NCI-H187 (cell line): ENCODE measurements at regions not wholly inside any gene's neighbourhood (a gene's known extent, or its start where the extent isn't known, plus 50 kb on each side); places are given as distances from the start of the nearest gene placed in this dataset.

Experiments used
- DNase-seq, 2 experiments: peaks; one replicate each; lab custom pipeline; 2025; lab: John Stamatoyannopoulos, UW

GRCh38 chr2:41949091-41949882, 98.5 kb upstream of the PKDCC start:
- no peak for DNase-seq

- no peak for DNase-seq
These were observed 97.7 kb upstream of the PKDCC start for GRCh38 chr2:41949883-41950665.

- DNase-seq: no peak
These were observed 97.2 kb upstream of the PKDCC start for GRCh38 chr2:41950666-41950960.

GRCh38 chr2:41954304-41955291, 93.2 kb upstream of the PKDCC start:
- DNase-seq: no peak

GRCh38 chr2:41955316-41956043, 92.3 kb upstream of the PKDCC start:
- DNase-seq: no peak

GRCh38 chr2:41957431-41957830, 90.4 kb upstream of the PKDCC start:
- DNase-seq: no peak

GRCh38 chr2:41958251-41958650, 89.6 kb upstream of the PKDCC start:
- DNase-seq: no peak

GRCh38 chr2:41958775-41959174, 89.0 kb upstream of the PKDCC start:
- no peak for DNase-seq

GRCh38 chr2:41959760-41960159, 88.1 kb upstream of the PKDCC start:
- DNase-seq: no peak

- DNase-seq: no peak
These were observed 84.7 kb upstream of the PKDCC start for GRCh38 chr2:41962922-41963622.

GRCh38 chr2:41963661-41964525, 83.9 kb upstream of the PKDCC start:
- DNase-seq: peak; percentile 42 to 54

- DNase-seq: no peak
These were observed 82.5 kb upstream of the PKDCC start for GRCh38 chr2:41965173-41965908.

- no peak for DNase-seq
These were observed 81.9 kb upstream of the PKDCC start for GRCh38 chr2:41965909-41966295.

GRCh38 chr2:41966431-41966893, 81.4 kb upstream of the PKDCC start:
- no peak for DNase-seq

GRCh38 chr2:41966920-41967319, 80.9 kb upstream of the PKDCC start:
- no peak for DNase-seq

- DNase-seq: no peak
These were observed 80.2 kb upstream of the PKDCC start for GRCh38 chr2:41967476-41968181.

- no peak for DNase-seq
These were observed 79.6 kb upstream of the PKDCC start for GRCh38 chr2:41968182-41968578.

GRCh38 chr2:41970988-41971660, 76.7 kb upstream of the PKDCC start:
- DNase-seq: no peak
